Fibroblast of lung (primary cell): ENCODE measurements at regions not wholly inside any gene's neighbourhood (a gene's known extent, or its start where the extent isn't known, plus 50 kb on each side); places are given as distances from the start of the nearest gene placed in this dataset.

Experiments used
- DNase-seq, 2 donors: peaks; one replicate each; pipeline versions ENCODE4 v3.0.0 to v3.0.0-alpha.2; 2010; ENCODE audit warnings: low read depth in 2 of 2
- H2AFZ ChIP-seq: 2 replicates; pipeline ENCODE4 v1.5.1; 2012; ENCODE audit warnings: low read length, control low read depth, inconsistent platforms
- H3K27ac ChIP-seq: 2 replicates; pipeline ENCODE4 v1.5.1; 2011; ENCODE audit warnings: low read length, control low read depth; ENCODE audit not compliant: insufficient read depth
- H3K27me3 ChIP-seq: 2 replicates; pipeline ENCODE4 v1.5.1; 2011; ENCODE audit warnings: mild to moderate bottlenecking, low read length; ENCODE audit not compliant: control insufficient read depth, insufficient read depth
- H3K36me3 ChIP-seq: 2 replicates; pipeline ENCODE4 v1.5.1; 2011; ENCODE audit warnings: low read length; ENCODE audit not compliant: control insufficient read depth, insufficient read depth
- H3K4me1 ChIP-seq: 2 replicates; pipeline ENCODE4 v1.5.1; 2011; ENCODE audit warnings: low read length; ENCODE audit not compliant: control insufficient read depth, insufficient read depth; ENCODE audit errors: extremely low read depth
- H3K4me2 ChIP-seq: 2 replicates; pipeline ENCODE4 v1.5.1; 2011; ENCODE audit warnings: low read length, control low read depth; ENCODE audit not compliant: insufficient read depth; ENCODE audit errors: extremely low read depth
- H3K4me3 ChIP-seq, 4 experiments: fragments of 200-600 bp in 1 of 4; sonication (generic) in 1 of 4; replicated peaks in 1 of 4; 2 replicates each; pipeline ENCODE4 v1.5.1; 2011 to 2016; ENCODE audit warnings: low read length in 4 of 4, low read depth in 3 of 4, mild to moderate bottlenecking in 3 of 4, control low read depth in 2 of 4, inconsistent platforms in 1 of 4, mixed read lengths in 1 of 4; ENCODE audit not compliant: insufficient read depth in 1 of 4; ENCODE audit errors: control extremely low read depth in 1 of 4
- H3K79me2 ChIP-seq: 2 replicates; pipeline ENCODE4 v1.5.1; 2012; ENCODE audit warnings: mild to moderate bottlenecking, low read length, inconsistent platforms; ENCODE audit not compliant: control insufficient read depth, insufficient read depth
- H3K9ac ChIP-seq: 2 replicates; pipeline ENCODE4 v1.5.1; 2011; ENCODE audit warnings: mild to moderate bottlenecking, low read length, control low read depth; ENCODE audit not compliant: insufficient read depth
- H3K9me3 ChIP-seq: 2 replicates; pipeline ENCODE4 v1.5.1; 2012; ENCODE audit warnings: low read depth, low read length; ENCODE audit not compliant: control insufficient read depth, insufficient read depth
- H4K20me1 ChIP-seq: 2 replicates; pipeline ENCODE4 v1.5.1; 2011; ENCODE audit warnings: low read length; ENCODE audit not compliant: control insufficient read depth, insufficient read depth; ENCODE audit errors: extremely low read depth
- EZH2 ChIP-seq: IDR thresholded peaks from 2 replicates; pipeline ENCODE4 v1.5.1; 2012; ENCODE audit warnings: low read length, control low read depth, mild to moderate bottlenecking; ENCODE audit errors: missing control alignments
- TF ChIP-seq, protein P1 (sequence below), 2 donors: IDR thresholded peaks in 1 of 2; conservative IDR thresholded peaks in 1 of 2; 1 replicate in 1 of 2; 2 replicates in 1 of 2; pipeline ENCODE4 v1.5.1; 2011 to 2012; ENCODE audit warnings: low read length in 2 of 2, control low read depth in 1 of 2, inconsistent platforms in 1 of 2, low read depth in 1 of 2, mild to moderate bottlenecking in 1 of 2

DNA sequence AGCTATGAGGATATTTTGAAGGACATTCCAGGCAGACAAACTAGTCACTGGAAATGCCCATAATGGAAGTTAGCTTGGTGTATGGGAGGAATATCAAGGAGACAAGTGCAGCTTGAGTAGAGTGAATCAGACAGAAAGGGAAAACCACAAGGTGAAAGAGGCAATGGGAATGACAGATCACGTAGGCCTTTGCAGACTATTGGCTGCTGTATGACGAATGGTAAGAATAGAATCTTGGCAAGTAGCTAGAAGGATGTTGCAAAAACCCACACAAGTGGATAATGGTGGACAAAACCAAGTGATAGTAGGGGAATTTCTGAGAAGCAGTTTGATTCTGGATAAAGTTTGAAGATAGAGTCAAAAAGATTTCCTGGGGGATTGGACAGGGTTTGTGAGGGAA, 196.9 kb upstream of the NOVA1 start:
- Histone ChIP-seq H4K20me1 (no peaks in the 10 kb centered on the region), H3K4me3 (no peak overlapping the region), H2AFZ (no peak overlapping the region), H3K9ac (no peak overlapping the region), H3K4me1 (no peaks in the 10 kb centered on the region), H3K79me2 (no peaks in the 10 kb centered on the region), H3K27ac (no peak overlapping the region), H3K4me2 (no peak overlapping the region), H3K9me3 (no peaks in the 10 kb centered on the region), H3K27me3 (no peaks in the 10 kb centered on the region), H3K36me3 (no peaks in the 10 kb centered on the region)
- no peak for TF ChIP-seq EZH2
- DNase-seq, result peak; percentile 34 to 95

DNA sequence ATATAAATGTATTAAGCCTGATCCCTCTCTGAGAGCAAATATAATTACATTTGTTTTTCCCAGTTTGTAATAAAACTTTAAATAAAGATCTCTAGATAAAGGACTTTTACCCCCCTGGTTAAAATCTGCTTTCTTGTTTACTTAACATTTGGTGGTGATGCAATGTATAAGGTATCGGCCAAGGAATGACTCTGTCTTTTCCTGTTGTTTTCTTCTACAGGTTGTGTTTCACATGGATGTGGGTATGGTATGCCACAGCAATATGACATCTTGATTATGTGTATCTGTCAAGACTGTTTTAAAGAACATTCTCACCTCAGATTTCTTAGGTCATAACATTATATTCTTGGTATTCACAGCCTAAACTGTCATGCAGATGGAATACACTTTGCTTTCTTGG, 210.6 kb upstream of the NOVA1 start:
- Histone ChIP-seq H3K4me1 (no peaks in the 10 kb centered on the region), H3K4me3 (no peak overlapping the region), H3K9me3 (no peaks in the 10 kb centered on the region), H3K27ac (no peak overlapping the region), H2AFZ (no peak overlapping the region), H3K79me2 (no peaks in the 10 kb centered on the region), H4K20me1 (no peaks in the 10 kb centered on the region), H3K27me3 (no peaks in the 10 kb centered on the region), H3K36me3 (no peaks in the 10 kb centered on the region), H3K9ac (no peak overlapping the region), H3K4me2 (no peak overlapping the region)
- DNase-seq, result peak; percentile 12
- TF ChIP-seq EZH2, result no peak
- TF ChIP-seq, protein P1, sequence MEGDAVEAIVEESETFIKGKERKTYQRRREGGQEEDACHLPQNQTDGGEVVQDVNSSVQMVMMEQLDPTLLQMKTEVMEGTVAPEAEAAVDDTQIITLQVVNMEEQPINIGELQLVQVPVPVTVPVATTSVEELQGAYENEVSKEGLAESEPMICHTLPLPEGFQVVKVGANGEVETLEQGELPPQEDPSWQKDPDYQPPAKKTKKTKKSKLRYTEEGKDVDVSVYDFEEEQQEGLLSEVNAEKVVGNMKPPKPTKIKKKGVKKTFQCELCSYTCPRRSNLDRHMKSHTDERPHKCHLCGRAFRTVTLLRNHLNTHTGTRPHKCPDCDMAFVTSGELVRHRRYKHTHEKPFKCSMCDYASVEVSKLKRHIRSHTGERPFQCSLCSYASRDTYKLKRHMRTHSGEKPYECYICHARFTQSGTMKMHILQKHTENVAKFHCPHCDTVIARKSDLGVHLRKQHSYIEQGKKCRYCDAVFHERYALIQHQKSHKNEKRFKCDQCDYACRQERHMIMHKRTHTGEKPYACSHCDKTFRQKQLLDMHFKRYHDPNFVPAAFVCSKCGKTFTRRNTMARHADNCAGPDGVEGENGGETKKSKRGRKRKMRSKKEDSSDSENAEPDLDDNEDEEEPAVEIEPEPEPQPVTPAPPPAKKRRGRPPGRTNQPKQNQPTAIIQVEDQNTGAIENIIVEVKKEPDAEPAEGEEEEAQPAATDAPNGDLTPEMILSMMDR (conservative IDR thresholded peaks at IDR 0.05 in 1 of 2, IDR thresholded peaks at IDR 0.05 in 1 of 2; ENCODE audit: low read depth in 1 of 2, low read length in 2 of 2), result no peak

DNA sequence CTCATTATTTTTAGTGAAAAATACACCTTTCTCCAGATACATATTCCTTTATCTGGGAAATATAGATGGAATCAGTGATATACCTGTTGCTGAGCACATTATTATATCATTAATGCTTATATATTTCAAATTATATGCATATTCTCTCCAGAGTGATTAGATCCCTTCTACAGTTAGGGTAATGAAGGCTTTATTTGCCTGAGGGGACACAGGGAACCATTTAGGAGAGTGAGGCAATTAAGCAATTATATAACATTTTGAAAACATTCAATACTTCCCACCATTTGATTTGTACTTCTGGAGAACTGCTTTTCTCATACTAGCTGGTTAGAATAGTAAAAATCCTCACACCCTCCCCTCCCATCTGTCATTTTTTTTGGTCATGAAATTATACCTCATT, 212.8 kb upstream of the NOVA1 start:
- no peaks in the 10 kb centered on the region for H3K4me1 ChIP-seq
- no peak overlapping the region for H2AFZ ChIP-seq
- no peak for DNase-seq
- H3K36me3 ChIP-seq, result no peaks in the 10 kb centered on the region
- no peaks in the 10 kb centered on the region for H3K79me2 ChIP-seq
- H3K4me2 ChIP-seq, result no peak overlapping the region
- H3K27ac ChIP-seq, result no peak overlapping the region
- TF ChIP-seq EZH2, result no peak
- TF ChIP-seq, protein P1 (conservative IDR thresholded peaks at IDR 0.05 in 1 of 2, IDR thresholded peaks at IDR 0.05 in 1 of 2; ENCODE audit: low read depth in 1 of 2, low read length in 2 of 2), result no peak
- H3K9me3 ChIP-seq, result no peaks in the 10 kb centered on the region
- H3K4me3 ChIP-seq, result no peak overlapping the region
- H4K20me1 ChIP-seq, result no peaks in the 10 kb centered on the region
- H3K27me3 ChIP-seq, result no peaks in the 10 kb centered on the region
- H3K9ac ChIP-seq, result no peak overlapping the region
